ENCODE measurements at regions not wholly inside any gene's neighbourhood (a gene's known extent, or its start where the extent isn't known, plus 50 kb on each side); places are given as distances from the start of the nearest gene placed in this dataset.

- no peak for TF ChIP-seq SP4 (IDR thresholded peaks at IDR 0.05; ENCODE audit: low read length)
- no peak for TF ChIP-seq KDM4A (IDR thresholded peaks at IDR 0.05; ENCODE audit: low read depth, low read length, severe bottlenecking)
- TF ChIP-seq ASH2L (IDR thresholded peaks at IDR 0.05; ENCODE audit: low read length) = no peak
Measured at GRCh38 chr14:101639241-101639833, 78.0 kb downstream of the DIO3 start (continued).
